H1 (cell line): ENCODE measurements at regions not wholly inside any gene's neighbourhood (a gene's known extent, or its start where the extent isn't known, plus 50 kb on each side); places are given as distances from the start of the nearest gene placed in this dataset.

ENCODE experiments used
- CTCF ChIA-PET: fragments of 300-600 bp; sonication (Branson Sonifier 250); formaldehyde crosslinking; loops from one replicate; lab custom pipeline; 2021; ENCODE audit not compliant: partially characterized antibody; lab: Charles Lee
- POLR2A ChIA-PET: fragments of 300-600 bp; sonication (Branson Sonifier 250); formaldehyde crosslinking; loops from one replicate; lab custom pipeline; 2021; ENCODE audit warnings: inconsistent platforms; ENCODE audit not compliant: partially characterized antibody; lab: Charles Lee
- DNase-seq, 2 experiments: peaks; one replicate each; pipeline versions ENCODE4 v3.0.0 to v3.0.0-alpha.2; 2010 to 2022; ENCODE audit warnings: low spot score in 2 of 2, low read depth in 1 of 2, mixed read lengths in 1 of 2
- FAIRE-seq: peaks from 2 replicates; lab custom pipeline; 2011; peaks lifted over from hg19 to GRCh38; lab: Jason Lieb, UNC
- H2AFZ ChIP-seq: 2 replicates; pipeline ENCODE4 v1.8.1; 2012; ENCODE audit warnings: low read length, inconsistent platforms
- H2AK5ac ChIP-seq: 2 replicates; pipeline ENCODE4 v1.6.1; 2013; ENCODE audit warnings: low read depth, low read length
- H2BK120ac ChIP-seq: replicated peaks from 2 replicates; pipeline ENCODE3; 2013; ENCODE audit warnings: low read depth, low read length, inconsistent platforms
- H2BK12ac ChIP-seq: 2 replicates; pipeline ENCODE4 v1.6.1; 2013; ENCODE audit warnings: low read depth, low read length
- H2BK15ac ChIP-seq: 2 replicates; pipeline ENCODE4 v1.6.1; 2013; ENCODE audit warnings: low read length
- H2BK20ac ChIP-seq: 2 replicates; pipeline ENCODE4 v1.6.1; 2013; ENCODE audit warnings: low read length
- H2BK5ac ChIP-seq: 2 replicates; pipeline ENCODE4 v1.6.1; 2013; ENCODE audit warnings: low read depth, low read length
- H3K14ac ChIP-seq: 2 replicates; pipeline ENCODE4 v1.6.1; 2013; ENCODE audit warnings: inconsistent platforms; ENCODE audit not compliant: insufficient read length
- H3K18ac ChIP-seq: 2 replicates; pipeline ENCODE4 v1.6.1; 2013; ENCODE audit warnings: low read length; ENCODE audit errors: extremely low read depth
- H3K23ac ChIP-seq: 2 replicates; pipeline ENCODE4 v1.6.1; 2013; ENCODE audit warnings: inconsistent platforms; ENCODE audit not compliant: insufficient read length
- H3K23me2 ChIP-seq: 2 replicates; pipeline ENCODE4 v1.6.1; 2013; ENCODE audit warnings: low read depth, low read length
- H3K27ac ChIP-seq: 2 replicates; pipeline ENCODE4 v1.6.1; 2011; ENCODE audit warnings: low read depth, low read length, inconsistent platforms
- H3K27me3 ChIP-seq, 4 experiments: replicated peaks in 1 of 4; 1 replicate in 1 of 4; 2 replicates in 3 of 4; pipeline versions ENCODE4 v1.6.1 to v1.8.1; 2011 to 2013; ENCODE audit warnings: low read length in 3 of 4, mild to moderate bottlenecking in 3 of 4, inconsistent platforms in 2 of 4, mixed read lengths in 2 of 4, moderate library complexity in 1 of 4; ENCODE audit not compliant: control insufficient read depth in 3 of 4, insufficient read depth in 3 of 4; ENCODE audit errors: extremely low read depth in 1 of 4
- H3K36me3 ChIP-seq, 4 experiments: 2 replicates each; pipeline versions ENCODE4 v1.6.1 to v1.8.1; 2011 to 2013; ENCODE audit warnings: mild to moderate bottlenecking in 4 of 4, low read length in 3 of 4, moderate library complexity in 2 of 4, control low read depth in 1 of 4, inconsistent platforms in 1 of 4; ENCODE audit not compliant: insufficient read depth in 4 of 4, control insufficient read depth in 2 of 4
- H3K4ac ChIP-seq: replicated peaks from 2 replicates; pipeline ENCODE3; 2013; ENCODE audit warnings: low read length, low read depth, mixed read lengths, inconsistent platforms; ENCODE audit not compliant: insufficient read length
- H3K4me1 ChIP-seq, 4 experiments: replicated peaks in 1 of 4; 1 replicate in 1 of 4; 2 replicates in 3 of 4; pipeline versions ENCODE4 v1.6.1 to v1.8.1; 2011 to 2013; ENCODE audit warnings: low read length in 3 of 4, inconsistent platforms in 2 of 4, mixed read lengths in 1 of 4; ENCODE audit not compliant: insufficient read depth in 4 of 4, control insufficient read depth in 3 of 4
- H3K4me2 ChIP-seq, 2 experiments: 2 replicates each; pipeline versions ENCODE4 v1.6.1 to v1.8.1; 2011 to 2013; ENCODE audit warnings: low read depth in 2 of 2, low read length in 2 of 2, control low read depth in 1 of 2, inconsistent platforms in 1 of 2, mild to moderate bottlenecking in 1 of 2; ENCODE audit not compliant: insufficient read depth in 1 of 2
- H3K4me3 ChIP-seq, 4 experiments: fragments of 200-600, 300-600 bp in 1 of 4; sonication (generic), shearing (Covaris generic), sonication (Bioruptor Twin) in 1 of 4; 2 replicates each; pipeline versions ENCODE4 v1.5.1 to v1.8.1; 2011 to 2016; ENCODE audit warnings: low read length in 4 of 4, low read depth in 3 of 4, control low read depth in 2 of 4, inconsistent platforms in 2 of 4, mild to moderate bottlenecking in 2 of 4, mixed read lengths in 1 of 4, moderate library complexity in 1 of 4; ENCODE audit not compliant: insufficient read depth in 2 of 4; ENCODE audit errors: extremely low read depth in 1 of 4
- H3K56ac ChIP-seq: replicated peaks from 2 replicates; pipeline ENCODE3; 2013; ENCODE audit warnings: low read depth, mild to moderate bottlenecking, mixed read lengths, low read length, inconsistent platforms; ENCODE audit not compliant: insufficient read length
- H3K79me1 ChIP-seq: 2 replicates; pipeline ENCODE4 v1.6.1; 2013; ENCODE audit warnings: low read depth, low read length, control low read depth
- H3K79me2 ChIP-seq, 2 experiments: 2 replicates each; pipeline versions ENCODE4 v1.6.1 to v1.8.1; 2012 to 2013; ENCODE audit warnings: low read length in 2 of 2, mild to moderate bottlenecking in 2 of 2, inconsistent platforms in 1 of 2; ENCODE audit not compliant: insufficient read depth in 2 of 2, control insufficient read depth in 1 of 2
- H3K9ac ChIP-seq, 4 experiments: replicated peaks in 1 of 4; 1 replicate in 1 of 4; 2 replicates in 3 of 4; pipeline versions ENCODE4 v1.6.1 to v1.8.1; 2011 to 2013; ENCODE audit warnings: low read depth in 3 of 4, low read length in 3 of 4, control low read depth in 2 of 4, mild to moderate bottlenecking in 2 of 4, moderate library complexity in 2 of 4, inconsistent platforms in 1 of 4; ENCODE audit errors: extremely low read depth in 1 of 4
- H3K9me3 ChIP-seq, 2 experiments: 2 replicates each; pipeline versions ENCODE4 v1.6.1 to v1.8.1; 2012 to 2013; ENCODE audit warnings: mild to moderate bottlenecking in 2 of 2, moderate library complexity in 2 of 2, control low read depth in 1 of 2, inconsistent platforms in 1 of 2, low read depth in 1 of 2, low read length in 1 of 2, mixed read lengths in 1 of 2; ENCODE audit not compliant: insufficient read depth in 2 of 2
- H4K20me1 ChIP-seq, 2 experiments: replicated peaks in 1 of 2; 2 replicates each; pipeline versions ENCODE3 to v1.8.1; 2011 to 2013; ENCODE audit warnings: inconsistent platforms in 2 of 2, low read length in 2 of 2, mild to moderate bottlenecking in 1 of 2; ENCODE audit not compliant: insufficient read depth in 2 of 2, control insufficient read depth in 1 of 2
- H4K5ac ChIP-seq: 2 replicates; pipeline ENCODE4 v1.6.1; 2013; ENCODE audit warnings: low read length, low read depth, mixed read lengths, inconsistent platforms; ENCODE audit not compliant: insufficient read length
- H4K8ac ChIP-seq: 2 replicates; pipeline ENCODE4 v1.8.0; 2013; ENCODE audit warnings: mild to moderate bottlenecking, moderate library complexity, low read length, inconsistent platforms; ENCODE audit not compliant: insufficient read depth; ENCODE audit errors: extremely low read depth
- H4K91ac ChIP-seq: replicated peaks from 2 replicates; pipeline ENCODE3; 2013; ENCODE audit warnings: low read length, mixed read lengths, inconsistent platforms; ENCODE audit not compliant: insufficient read length
- ATF2 ChIP-seq: IDR thresholded peaks from 2 replicates; pipeline ENCODE4 v1.6.1; 2012; ENCODE audit warnings: low read length, inconsistent platforms
- KDM4A ChIP-seq: IDR thresholded peaks from one replicate; pipeline ENCODE4 v1.7.1; 2012; ENCODE audit warnings: low read depth, mild to moderate bottlenecking, moderate library complexity, low read length, inconsistent platforms; ENCODE audit not compliant: severe bottlenecking
- WGBS, 2 experiments: shearing (Covaris generic) in 1 of 2; methylation state at CpG; one replicate each; pipeline versions ENCODE4 v1.1.6 to v1.1.7; 2013 to 2015; ENCODE audit warnings: low lambda C conversion rate in 2 of 2, mixed read lengths in 2 of 2, inconsistent platforms in 1 of 2, low coverage in 1 of 2, missing lambda C conversion rate in 1 of 2; ENCODE audit not compliant: insufficient replicate concordance in 2 of 2, insufficient coverage in 1 of 2, insufficient read length in 1 of 2; ENCODE audit errors: extremely low coverage in 1 of 2, missing lambda C conversion rate in 1 of 2; 5-methylcytosine and 5-hydroxymethylcytosine counted together

- H4K20me1 ChIP-seq = no peaks in the 10 kb centered on the region
- H4K5ac ChIP-seq = no peak overlapping the region
- H3K79me2 ChIP-seq = peaks cover 0 to 23% of the 10 kb centered on the region in 2 experiments; a peak in 2 of 4 replicates
- H2BK15ac ChIP-seq = no peak overlapping the region
- H4K8ac ChIP-seq = no peak overlapping the region
- no peak overlapping the region for H3K14ac ChIP-seq
- H3K18ac ChIP-seq = no peak overlapping the region
- no peaks in the 10 kb centered on the region; a peak in 1 of 8 replicates for H3K36me3 ChIP-seq
- no peak overlapping the region for H3K27ac ChIP-seq
- POLR2A ChIA-PET = interaction anchor here (0.8 to 1.9 kb wide), 3 partner anchors 9 to 40 kb away, joined by 4 to 9 read pairs (median 4); no protein-coding TSS in a partner anchor
- H3K79me1 ChIP-seq = no peaks in the 10 kb centered on the region
- no peak for DNase-seq
- no peaks in the 10 kb centered on the region for H3K27me3 ChIP-seq
- H3K56ac ChIP-seq = no peak overlapping the region
- H3K9ac ChIP-seq = no peak overlapping the region
- no peak overlapping the region for H2AK5ac ChIP-seq
- no peak for FAIRE-seq
- H4K91ac ChIP-seq = no peak overlapping the region
- TF ChIP-seq ATF2 (no peak), KDM4A (no peak)
- no peaks in the 10 kb centered on the region; a peak in 1 of 4 replicates for H3K9me3 ChIP-seq
- H2BK5ac ChIP-seq = no peak overlapping the region
- H3K23ac ChIP-seq = no peak overlapping the region
- H3K4me2 ChIP-seq = no peak overlapping the region
- CTCF ChIA-PET = interaction anchor here (1.5 kb wide), 1 partner anchor 28 kb away, joined by 4 read pairs; no protein-coding TSS in a partner anchor
- no peaks in the 10 kb centered on the region for H3K23me2 ChIP-seq
- H3K4me3 ChIP-seq = no peak overlapping the region
- no peak overlapping the region for H2BK12ac ChIP-seq
- no peak overlapping the region for H2BK20ac ChIP-seq
- no peak overlapping the region for H2AFZ ChIP-seq
- no peak overlapping the region for H2BK120ac ChIP-seq
- peaks cover 0 to 9% (median 2%) of the 10 kb centered on the region in 4 experiments; a peak in 3 of 7 replicates for H3K4me1 ChIP-seq
- H3K4ac ChIP-seq = no peak overlapping the region
- 87% methylated on average over 6 of the region's 8 CpGs; no CpG with 5 or more reads in 1 of the 2 experiments for WGBS, 2 experiments
These were observed 88.3 kb downstream of the CLDN34 start for GRCh38 chrX:10055430-10055829.
